ENCODE measurements at regions not wholly inside any gene's neighbourhood (a gene's known extent, or its start where the extent isn't known, plus 50 kb on each side); places are given as distances from the start of the nearest gene placed in this dataset.

- no peak for TF ChIP-seq GATA2 (IDR thresholded peaks at IDR 0.05; ENCODE audit: low read depth, low read length)
- TF ChIP-seq GATA3 (IDR thresholded peaks at IDR 0.05; ENCODE audit: low read depth, low read length): no peak
Observed at GRCh38 chr7:10507032-10507431, 466.6 kb upstream of the PHF14 start.
